Caco-2 (cell line): ENCODE measurements at regions not wholly inside any gene's neighbourhood (a gene's known extent, or its start where the extent isn't known, plus 50 kb on each side); places are given as distances from the start of the nearest gene placed in this dataset.
"Not testable (repeated sequence)": the region's sequence is repeated elsewhere in the genome, so short reads cannot be mapped to it uniquely, and the experiment has no call there.

Experiments used
- BruUV-seq: library from RNA; stranded (reverse); fragments of 400-500 nt; replicated peaks from 2 replicates; lab custom pipeline; 2021; lab: Mats Ljungman, UMichigan
- CTCF ChIA-PET: fragments of 300-600 bp; sonication (Branson Sonifier 250); formaldehyde crosslinking; loops from one replicate; lab custom pipeline; 2022; ENCODE audit warnings: antibody characterized with exemption; lab: Charles Lee
- POLR2A ChIA-PET: fragments of 300-600 bp; sonication (Branson Sonifier 250); formaldehyde crosslinking; loops from one replicate; lab custom pipeline; 2022; ENCODE audit warnings: antibody characterized with exemption; lab: Charles Lee
- DNase-seq, 2 experiments: peaks; one replicate each; pipeline versions ENCODE4 v3.0.0 to v3.0.0-alpha.2; 2020 to 2022
- H3K27me3 ChIP-seq: replicated peaks from 2 replicates; pipeline ENCODE4 v1.6.0; 2011; ENCODE audit warnings: low read length; ENCODE audit not compliant: control insufficient read depth, insufficient read depth
- H3K36me3 ChIP-seq: 2 replicates; pipeline ENCODE4 v1.5.1; 2011; ENCODE audit warnings: low read length; ENCODE audit not compliant: control insufficient read depth, insufficient read depth
- H3K4me1 ChIP-seq: fragments of 250-450 bp; sonication (Bioruptor Pico); 2 replicates; pipeline ENCODE4 v1.5.1; 2020; ENCODE audit warnings: mild to moderate bottlenecking
- H3K4me3 ChIP-seq: 2 replicates; pipeline ENCODE4 v1.5.1; 2011; ENCODE audit warnings: low read depth, mild to moderate bottlenecking, control low read depth, low read length
- H3K9me3 ChIP-seq: fragments of 250-450 bp; sonication (Bioruptor Pico); 2 replicates; pipeline ENCODE4 v1.5.1; 2020; ENCODE audit warnings: mild to moderate bottlenecking, moderate library complexity
- H3K27ac Mint-ChIP-seq: one replicate; pipeline ENCODE4 v1.8.0; 2022; ENCODE audit warnings: mixed read lengths; ENCODE audit not compliant: unreplicated experiment
- H3K27me3 Mint-ChIP-seq: one replicate; pipeline ENCODE4 v1.8.0; 2022; ENCODE audit warnings: mixed read lengths; ENCODE audit not compliant: insufficient read depth, unreplicated experiment
- H3K36me3 Mint-ChIP-seq: one replicate; pipeline ENCODE4 v1.8.0; 2022; ENCODE audit warnings: mild to moderate bottlenecking, mixed read lengths; ENCODE audit not compliant: insufficient read depth, unreplicated experiment
- H3K4me1 Mint-ChIP-seq: one replicate; pipeline ENCODE4 v1.8.0; 2022; ENCODE audit warnings: low read depth, mixed read lengths; ENCODE audit not compliant: unreplicated experiment
- H3K4me3 Mint-ChIP-seq: one replicate; pipeline ENCODE4 v1.8.0; 2022; ENCODE audit warnings: mild to moderate bottlenecking, moderate library complexity, mixed read lengths; ENCODE audit not compliant: unreplicated experiment
- H3K9me3 Mint-ChIP-seq: one replicate; pipeline ENCODE4 v1.8.0; 2022; ENCODE audit warnings: mixed read lengths; ENCODE audit not compliant: unreplicated experiment
- CTCF ChIP-seq, 2 experiments: fragments of 200-600 bp in 1 of 2; IDR thresholded peaks; 1 replicate in 1 of 2; 2 replicates in 1 of 2; pipeline versions ENCODE4 v1.5.1 to v1.8.0; 2011 to 2022; ENCODE audit warnings: antibody characterized with exemption in 1 of 2, control low read depth in 1 of 2, inconsistent platforms in 1 of 2, low read depth in 1 of 2, low read length in 1 of 2, mild to moderate bottlenecking in 1 of 2, moderate library complexity in 1 of 2; ENCODE audit not compliant: insufficient read depth in 1 of 2, severe bottlenecking in 1 of 2, unreplicated experiment in 1 of 2
- intact Hi-C: fragments of 100-400 bp; cut with micrococcal nuclease; formaldehyde crosslinking; loops from one replicate; pipeline ENCODE4 v1.10.0; 2022; ENCODE audit not compliant: unreplicated experiment

- intact Hi-C loops, H3K36me3 ChIP-seq, H3K4me3 Mint-ChIP-seq, H3K9me3 ChIP-seq, H3K9me3 Mint-ChIP-seq, H3K4me3 ChIP-seq, H3K27ac Mint-ChIP-seq, POLR2A ChIA-PET, H3K4me1 Mint-ChIP-seq, H3K4me1 ChIP-seq, DNase-seq, H3K27me3 ChIP-seq, BruUV-seq, CTCF ChIA-PET, H3K36me3 Mint-ChIP-seq: not testable (repeated sequence)
- H3K27me3 Mint-ChIP-seq, result peaks cover 17% of the 10 kb centered on the region
These were observed 80.7 kb downstream of the TRIM43 start for GRCh38 chr2:95672500-95672899.

- ChIA-PET CTCF (no interaction called here), POLR2A (no interaction called here)
- intact Hi-C loops, result no loop called here
- no peak overlapping the region for H3K27ac Mint-ChIP-seq
- no peaks in the 10 kb centered on the region for H3K36me3 Mint-ChIP-seq
- Histone ChIP-seq H3K36me3 (no peaks in the 10 kb centered on the region), H3K9me3 (no peaks in the 10 kb centered on the region), H3K4me1 (no peaks in the 10 kb centered on the region), H3K27me3 (no peaks in the 10 kb centered on the region; the same call in 1 of the 2 replicates), H3K4me3 (no peak overlapping the region)
- no peak for DNase-seq
- peaks cover 15% of the 10 kb centered on the region for H3K27me3 Mint-ChIP-seq
- no peak overlapping the region for H3K4me3 Mint-ChIP-seq
- BruUV-seq, result no TSS peak
- H3K4me1 Mint-ChIP-seq, result no peaks in the 10 kb centered on the region
- no peaks in the 10 kb centered on the region for H3K9me3 Mint-ChIP-seq
- TF ChIP-seq CTCF (IDR thresholded peaks at IDR 0.05; ENCODE audit: insufficient read depth in 1 of 2, low read depth in 1 of 2, low read length in 1 of 2, severe bottlenecking in 1 of 2, unreplicated experiment in 1 of 2), result no peak
These were observed 82.4 kb downstream of the TRIM43 start for GRCh38 chr2:95674186-95674585.

- H3K4me1 ChIP-seq, H3K36me3 Mint-ChIP-seq, BruUV-seq, H3K9me3 Mint-ChIP-seq, POLR2A ChIA-PET, H3K9me3 ChIP-seq, DNase-seq, H3K4me1 Mint-ChIP-seq, H3K4me3 ChIP-seq, intact Hi-C loops, H3K27ac Mint-ChIP-seq, H3K27me3 ChIP-seq, CTCF ChIA-PET, H3K36me3 ChIP-seq, H3K4me3 Mint-ChIP-seq: not testable (repeated sequence)
- H3K27me3 Mint-ChIP-seq, result peaks cover 18% of the 10 kb centered on the region
These were observed 84.8 kb downstream of the TRIM43 start for GRCh38 chr2:95676573-95676972.

- no peak overlapping the region for H3K27ac Mint-ChIP-seq
- H3K4me3 Mint-ChIP-seq, result no peak overlapping the region
- no peaks in the 10 kb centered on the region for H3K4me1 ChIP-seq
- H3K9me3 ChIP-seq, result no peaks in the 10 kb centered on the region
- H3K36me3 ChIP-seq, result no peaks in the 10 kb centered on the region
- H3K4me3 ChIP-seq, result no peak overlapping the region
- H3K9me3 Mint-ChIP-seq, result no peaks in the 10 kb centered on the region
- no peak for DNase-seq
- ChIA-PET CTCF (no interaction called here), POLR2A (no interaction called here)
- intact Hi-C loops, result no loop called here
- BruUV-seq, result no TSS peak
- peaks cover 18% of the 10 kb centered on the region for H3K27me3 Mint-ChIP-seq
- TF ChIP-seq CTCF (IDR thresholded peaks at IDR 0.05; ENCODE audit: insufficient read depth in 1 of 2, low read depth in 1 of 2, low read length in 1 of 2, severe bottlenecking in 1 of 2, unreplicated experiment in 1 of 2), result no peak
- H3K27me3 ChIP-seq, result no peaks in the 10 kb centered on the region
- peaks cover 4% of the 10 kb centered on the region for H3K4me1 Mint-ChIP-seq
- no peaks in the 10 kb centered on the region for H3K36me3 Mint-ChIP-seq
These were observed 85.5 kb downstream of the TRIM43 start for GRCh38 chr2:95677346-95677745.

GRCh38 chr2:95677833-95678232 lies 86.0 kb downstream of the TRIM43 start:
- POLR2A ChIA-PET, H3K9me3 Mint-ChIP-seq, H3K9me3 ChIP-seq, BruUV-seq, H3K27me3 ChIP-seq, H3K4me3 Mint-ChIP-seq, intact Hi-C loops, H3K36me3 ChIP-seq, H3K36me3 Mint-ChIP-seq, H3K4me3 ChIP-seq, H3K4me1 ChIP-seq, H3K27ac Mint-ChIP-seq, H3K4me1 Mint-ChIP-seq, DNase-seq, CTCF ChIA-PET: not testable (repeated sequence)
- peaks cover 18% of the 10 kb centered on the region for H3K27me3 Mint-ChIP-seq

GRCh38 chr2:95681158-95681557 lies 89.4 kb downstream of the TRIM43 start:
- intact Hi-C loops, H3K4me3 Mint-ChIP-seq, BruUV-seq, H3K27me3 Mint-ChIP-seq, DNase-seq, H3K27me3 ChIP-seq, H3K36me3 ChIP-seq, H3K4me3 ChIP-seq, H3K36me3 Mint-ChIP-seq, H3K27ac Mint-ChIP-seq, H3K9me3 Mint-ChIP-seq, POLR2A ChIA-PET, H3K9me3 ChIP-seq, CTCF ChIA-PET: not testable (repeated sequence)
- H3K4me1 Mint-ChIP-seq, result peaks cover 20% of the 10 kb centered on the region
- peaks cover 11% of the 10 kb centered on the region; the same call in 1 of the 2 replicates for H3K4me1 ChIP-seq
